HL-60 (cell line): ENCODE measurements at regions not wholly inside any gene's neighbourhood (a gene's known extent, or its start where the extent isn't known, plus 50 kb on each side); places are given as distances from the start of the nearest gene placed in this dataset.

ENCODE experiments used
- CTCF ChIP-seq: IDR thresholded peaks from one replicate; pipeline ENCODE4 v1.5.1; 2011; ENCODE audit warnings: low read length, control low read depth, inconsistent platforms; ENCODE audit not compliant: insufficient read depth
- GABPA ChIP-seq: IDR thresholded peaks from 2 replicates; pipeline ENCODE4 v1.6.1; 2012; ENCODE audit warnings: low read depth
- POLR2AphosphoS5 ChIP-seq: IDR thresholded peaks from 2 replicates; pipeline ENCODE4 v1.6.1; 2012; ENCODE audit warnings: low read depth
- REST ChIP-seq: IDR thresholded peaks from 2 replicates; pipeline ENCODE4 v1.6.1; 2012; ENCODE audit warnings: low read depth; ENCODE audit not compliant: insufficient replicate concordance
- SPI1 ChIP-seq: IDR thresholded peaks from 2 replicates; pipeline ENCODE4 v1.6.1; 2012; ENCODE audit warnings: low read depth, mild to moderate bottlenecking, borderline replicate concordance

- TF ChIP-seq GABPA (no peak), REST (no peak), CTCF (no peak), POLR2AphosphoS5 (no peak), SPI1 (no peak)
These were observed 547.9 kb upstream of the BRINP1 start for GRCh38 chr9:119917175-119917574.
